Activated CD8-positive, alpha-beta memory T cell treated with anti-CD3 and anti-CD28 coated beads, Interleukin-2, amount 50 U/mL, for 24 hours (primary cell): ENCODE measurements at regions not wholly inside any gene's neighbourhood (a gene's known extent, or its start where the extent isn't known, plus 50 kb on each side); places are given as distances from the start of the nearest gene placed in this dataset.
"Not testable (repeated sequence)": the region's sequence is repeated elsewhere in the genome, so short reads cannot be mapped to it uniquely, and the experiment has no call there.

Experiments
- DNase-seq: peaks from one replicate; pipeline ENCODE4 v3.0.0-alpha.2; 2020; ENCODE audit errors: extremely low read depth

GRCh38 chr3:67957268-67957667 lies 302.9 kb upstream of the SUCLG2 start:
- no peak for DNase-seq

- no peak for DNase-seq
Observed at GRCh38 chr3:67947808-67948508, 293.5 kb upstream of the SUCLG2 start.

DNA sequence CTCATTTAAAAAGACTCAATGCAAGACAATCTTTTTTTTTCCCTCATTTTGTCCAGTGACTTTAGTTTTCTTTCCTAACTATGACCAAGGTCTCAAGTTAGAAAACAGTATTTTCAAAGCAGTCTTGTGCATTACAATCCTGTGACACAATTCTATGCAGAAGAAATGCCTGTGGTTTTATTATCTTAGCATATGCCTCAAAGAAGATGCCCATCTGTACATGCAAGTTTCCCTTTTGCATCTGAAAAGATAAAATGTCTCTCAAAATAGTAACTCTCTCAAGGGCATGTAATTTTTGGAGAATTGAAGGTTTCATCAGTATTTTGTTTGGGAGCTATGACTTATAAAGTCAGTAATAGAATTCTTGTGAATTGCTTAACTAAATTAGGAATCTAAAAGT lies 292.0 kb upstream of the SUCLG2 start:
- no peak for DNase-seq

DNA sequence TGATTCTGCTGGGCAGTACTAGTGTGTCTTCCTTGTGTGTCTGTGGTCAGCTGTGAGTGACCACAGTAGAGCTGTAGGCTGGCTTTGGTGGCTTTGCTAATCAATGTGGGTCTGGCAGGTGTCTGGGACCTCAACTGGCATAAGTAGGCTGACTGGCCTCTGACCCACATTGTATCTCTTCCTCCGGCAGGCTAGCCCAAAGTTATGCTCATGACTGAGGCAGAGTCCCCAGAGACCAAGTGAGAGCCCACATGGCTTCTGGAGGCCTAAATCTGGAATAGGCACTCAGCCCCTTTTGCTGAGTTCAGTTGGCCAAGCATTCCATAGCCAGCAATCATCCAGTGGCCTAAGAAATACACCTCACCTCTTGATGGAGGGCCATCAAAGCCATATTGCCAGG lies 289.1 kb upstream of the SUCLG2 start:
- DNase-seq, result no peak

GRCh38 chr3:67941433-67942030 lies 287.1 kb upstream of the SUCLG2 start:
- no peak for DNase-seq

- DNase-seq, result no peak
Observed at GRCh38 chr3:67940210-67940952, 286.0 kb upstream of the SUCLG2 start.

- DNase-seq, result no peak
Observed at GRCh38 chr3:67937498-67938118, 283.2 kb upstream of the SUCLG2 start.

DNA sequence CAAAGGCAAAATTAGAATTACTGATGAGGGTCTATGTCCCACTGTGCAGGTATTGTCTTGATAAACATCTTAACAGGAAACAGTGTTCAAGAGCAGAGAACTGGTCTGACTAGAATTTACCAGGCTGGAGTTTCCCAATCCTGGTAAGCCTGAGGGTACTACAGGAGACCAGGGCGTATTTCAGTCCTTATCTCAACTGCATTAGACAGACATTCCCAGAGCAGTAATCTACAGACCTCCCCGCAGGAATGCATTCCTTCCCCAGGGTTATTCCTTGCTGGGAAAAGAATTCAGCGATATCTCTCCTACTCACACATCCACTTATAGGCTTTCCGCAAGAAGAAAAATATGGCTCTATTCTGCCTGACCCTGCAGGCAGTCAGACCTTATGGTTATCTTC lies 276.0 kb upstream of the SUCLG2 start:
- DNase-seq, result not testable (repeated sequence)

DNA sequence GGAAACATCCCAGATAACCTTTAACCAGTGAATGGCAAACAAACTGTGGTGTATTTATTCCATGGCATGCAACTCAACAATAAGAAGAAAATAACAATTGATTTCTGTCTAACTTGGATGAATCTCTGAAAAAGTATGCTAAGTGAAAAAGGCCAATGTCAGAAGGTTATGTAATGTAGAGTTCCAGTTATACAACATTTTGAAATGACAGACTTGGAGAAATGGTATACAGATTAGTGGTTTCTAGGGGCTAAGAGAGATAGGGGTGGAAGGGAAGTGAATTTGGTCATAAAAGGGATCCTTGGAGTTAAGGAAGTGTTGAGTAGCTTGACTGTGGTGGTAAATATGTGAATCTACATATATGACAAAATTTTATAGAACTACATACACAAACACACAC lies 269.4 kb upstream of the SUCLG2 start:
- DNase-seq, result no peak

DNA sequence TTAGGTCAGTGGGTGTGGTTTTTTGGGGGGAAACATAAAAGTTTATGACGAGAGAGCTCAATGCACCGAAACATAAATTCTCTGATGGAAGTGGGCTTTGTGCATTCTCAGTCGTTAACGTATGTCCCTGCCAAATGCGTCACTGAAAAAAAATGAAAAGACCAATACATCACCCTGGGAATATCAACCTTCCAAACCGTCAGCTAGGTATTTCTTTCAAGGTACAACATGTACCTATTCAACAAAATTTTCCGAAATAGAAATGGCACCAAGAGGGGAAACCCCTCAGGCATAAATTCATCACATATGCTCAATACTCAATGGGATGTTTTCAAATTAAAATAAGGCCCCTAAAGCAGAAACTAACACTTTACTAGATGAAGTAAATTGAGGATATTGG lies 266.6 kb upstream of the SUCLG2 start:
- DNase-seq, result no peak

DNA sequence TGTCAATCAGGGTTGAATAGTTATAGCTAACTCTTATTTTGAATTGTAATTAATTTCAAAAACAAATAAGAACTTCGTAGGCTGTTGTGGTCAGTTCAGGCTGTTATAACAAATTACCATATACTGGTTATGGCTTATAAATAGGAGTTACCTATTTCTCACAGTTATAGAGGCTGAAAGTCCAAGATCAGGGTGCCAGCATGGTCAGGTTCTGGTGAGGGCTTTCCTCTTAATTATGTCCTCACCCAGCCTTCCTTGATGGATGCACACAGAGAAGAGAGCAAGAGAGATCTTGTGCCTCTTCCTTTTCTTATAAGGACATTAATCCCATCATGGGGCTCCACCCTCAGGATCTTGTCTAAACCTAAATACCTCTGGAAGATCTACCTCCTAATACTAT lies 265.9 kb upstream of the SUCLG2 start:
- no peak for DNase-seq

GRCh38 chr3:67916353-67916752 lies 261.9 kb upstream of the SUCLG2 start:
- no peak for DNase-seq

DNA sequence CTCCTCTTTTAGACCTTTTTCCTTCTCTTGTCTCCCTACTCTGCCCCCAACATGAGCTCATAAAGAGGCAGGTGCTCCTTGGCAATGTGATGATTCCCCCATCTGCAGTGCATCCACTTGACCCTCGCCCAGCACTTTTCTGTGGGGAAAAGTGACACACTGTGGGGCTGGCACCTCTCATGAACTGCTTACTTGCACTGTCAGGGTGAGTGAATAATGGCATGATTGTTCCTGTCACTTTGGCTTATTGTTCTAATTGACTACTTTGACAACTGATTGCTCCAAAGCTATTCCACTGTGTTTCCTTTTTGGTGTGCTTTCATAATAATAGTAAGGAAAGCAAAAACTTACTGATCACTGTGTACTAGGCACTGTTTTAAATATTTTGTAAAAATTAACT lies 253.3 kb upstream of the SUCLG2 start:
- no peak for DNase-seq

DNA sequence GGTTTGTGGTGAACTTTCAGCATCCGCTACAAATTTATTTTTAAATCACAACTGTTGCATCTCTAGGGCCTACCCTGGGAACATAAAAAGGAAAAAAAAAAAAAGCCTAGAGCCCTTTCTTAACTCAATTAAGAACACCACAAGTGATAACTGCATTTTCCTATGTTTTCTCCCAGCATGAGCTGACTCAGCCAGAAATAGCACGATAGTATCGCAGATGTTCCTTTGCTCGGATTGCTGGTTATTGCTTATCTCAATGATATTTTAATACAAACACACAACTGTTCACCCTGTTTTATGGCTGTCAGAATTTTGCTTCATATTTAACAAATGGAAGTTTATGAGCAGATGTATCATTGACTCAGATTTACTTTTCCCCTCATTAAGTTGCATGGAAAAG lies 251.8 kb upstream of the SUCLG2 start:
- DNase-seq, result no peak

DNA sequence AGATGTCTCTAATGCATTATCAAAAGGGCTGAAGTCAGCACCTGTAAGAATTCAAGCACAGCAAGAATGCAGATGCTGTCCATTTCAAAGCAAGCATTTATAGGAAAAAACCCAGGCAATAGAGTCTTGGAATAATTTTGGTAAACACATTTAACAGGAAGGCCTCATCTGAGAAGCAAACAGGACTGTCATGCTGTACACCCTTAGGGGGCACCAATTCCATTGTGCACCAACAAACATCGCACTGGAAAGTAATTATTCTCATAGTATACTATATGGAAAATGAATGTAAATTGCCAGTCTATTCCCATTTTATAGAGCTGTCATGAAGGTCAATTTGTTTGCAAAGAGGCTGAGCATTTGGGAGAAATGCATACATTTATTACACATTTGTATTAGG lies 247.3 kb upstream of the SUCLG2 start:
- no peak for DNase-seq

GRCh38 chr3:67898916-67899315 lies 244.5 kb upstream of the SUCLG2 start:
- DNase-seq, result no peak

GRCh38 chr3:67897351-67898336 lies 243.2 kb upstream of the SUCLG2 start:
- DNase-seq, result no peak

GRCh38 chr3:67896130-67896529 lies 241.7 kb upstream of the SUCLG2 start:
- DNase-seq, result no peak

GRCh38 chr3:67894510-67894909 lies 240.1 kb upstream of the SUCLG2 start:
- no peak for DNase-seq

DNA sequence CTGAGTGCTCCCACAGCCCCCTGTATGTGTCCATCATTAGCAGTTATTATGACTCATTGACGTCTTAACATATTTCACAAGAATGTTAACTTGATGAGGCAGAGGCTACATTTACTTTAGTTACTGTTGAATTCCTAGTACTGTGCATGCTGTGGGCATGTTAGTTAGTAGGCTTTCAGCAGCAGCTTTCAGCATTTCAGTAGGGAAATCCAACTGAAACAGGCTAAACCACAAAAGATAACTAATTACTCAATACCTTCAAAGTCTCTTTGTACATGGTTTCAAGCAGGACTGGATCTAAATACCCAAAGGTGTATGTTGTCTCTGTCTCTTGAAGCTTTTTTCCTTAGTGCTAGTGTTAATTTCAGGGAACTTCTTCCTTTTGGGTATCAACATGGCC lies 229.9 kb upstream of the SUCLG2 start:
- DNase-seq, result no peak

DNA sequence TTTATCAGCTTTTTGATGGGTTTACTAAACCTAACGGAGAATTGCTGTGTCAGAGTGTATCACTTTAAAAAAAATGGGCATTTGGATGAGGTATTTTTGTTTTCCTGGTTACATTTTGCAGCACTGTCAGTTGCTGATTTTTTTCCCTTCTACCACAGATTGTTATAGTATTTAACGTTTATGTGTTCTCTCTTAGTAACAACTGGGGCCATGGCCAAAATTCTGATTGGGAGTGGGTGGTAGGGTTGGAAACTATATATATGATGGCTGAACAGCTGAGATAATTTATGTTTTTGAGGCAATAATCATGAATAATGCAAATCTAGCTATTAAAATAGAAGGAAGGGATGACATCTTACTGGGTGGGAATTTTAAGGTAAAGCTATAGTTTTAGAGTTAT lies 229.4 kb upstream of the SUCLG2 start:
- no peak for DNase-seq

GRCh38 chr3:67882981-67883380 lies 228.6 kb upstream of the SUCLG2 start:
- DNase-seq, result no peak
